SK-N-SH (cell line): ENCODE measurements at regions not wholly inside any gene's neighbourhood (a gene's known extent, or its start where the extent isn't known, plus 50 kb on each side); places are given as distances from the start of the nearest gene placed in this dataset.

ENCODE experiments used
- CTCF ChIA-PET: fragments of 300-600, 350-600 bp; formaldehyde crosslinking; extraction: SDS; loops from one replicate; lab custom pipeline; 2021; lab: Yijun Ruan, JAX
- POLR2A ChIA-PET: fragments of 350-600 bp; sonication (Branson Sonifier 250); formaldehyde crosslinking; extraction: SDS; loops from one replicate; lab custom pipeline; 2020; ENCODE audit warnings: antibody characterized with exemption, inconsistent platforms; lab: Yijun Ruan, JAX
- DNase-seq: peaks from one replicate; pipeline ENCODE4 v3.0.0; 2012
- H2AFZ ChIP-seq: fragments of 200-600 bp; sonication (generic); 2 replicates; pipeline ENCODE4 v1.8.1; 2016; ENCODE audit warnings: antibody characterized with exemption, mild to moderate bottlenecking, low read depth
- H3F3A ChIP-seq: fragments of 200-600 bp; sonication (generic); replicated peaks from 2 replicates; pipeline ENCODE3; 2016; ENCODE audit warnings: antibody characterized with exemption, mild to moderate bottlenecking; ENCODE audit not compliant: insufficient read depth
- H3K27ac ChIP-seq, 2 experiments: fragments of 200-500 bp in 1 of 2; fragments of 200-600 bp in 1 of 2; sonication (Bioruptor generic) in 1 of 2; sonication (generic), shearing (Covaris generic) in 1 of 2; 2 replicates each; pipeline versions ENCODE4 v1.5.1 to v1.6.1; 2014 to 2016; ENCODE audit warnings: low read depth in 2 of 2, inconsistent platforms in 1 of 2, low read length in 1 of 2, mild to moderate bottlenecking in 1 of 2, mixed read lengths in 1 of 2
- H3K27me3 ChIP-seq: fragments of 200-600 bp; sonication (generic), shearing (Covaris generic); 2 replicates; pipeline ENCODE4 v1.6.1; 2016; ENCODE audit warnings: mixed run types; ENCODE audit not compliant: insufficient read depth
- H3K36me3 ChIP-seq, 2 experiments: fragments of 200-500 bp in 1 of 2; fragments of 200-600 bp in 1 of 2; sonication (Bioruptor generic) in 1 of 2; sonication (generic) in 1 of 2; replicated peaks in 1 of 2; 2 replicates each; pipeline versions ENCODE3 to v1.5.1; 2014 to 2016; ENCODE audit warnings: low read length in 1 of 2, mild to moderate bottlenecking in 1 of 2; ENCODE audit not compliant: insufficient read depth in 2 of 2, control insufficient read depth in 1 of 2
- H3K4me1 ChIP-seq, 2 experiments: fragments of 200-500 bp in 1 of 2; fragments of 200-600 bp in 1 of 2; sonication (Bioruptor generic) in 1 of 2; sonication (generic), shearing (Covaris generic) in 1 of 2; 2 replicates each; pipeline versions ENCODE4 v1.5.1 to v1.6.1; 2014 to 2016; ENCODE audit warnings: low read depth in 1 of 2, low read length in 1 of 2, mixed run types in 1 of 2; ENCODE audit not compliant: insufficient read depth in 2 of 2, control insufficient read depth in 1 of 2
- H3K4me2 ChIP-seq: fragments of 200-600 bp; sonication (generic), shearing (Covaris generic); 2 replicates; pipeline ENCODE4 v1.6.1; 2017; ENCODE audit warnings: mixed run types
- H3K4me3 ChIP-seq, 2 experiments: fragments of 200-500 bp in 1 of 2; fragments of 200-600 bp in 1 of 2; sonication (Bioruptor generic) in 1 of 2; sonication (generic), shearing (Covaris generic) in 1 of 2; 2 replicates each; pipeline versions ENCODE4 v1.5.1 to v1.8.1; 2014 to 2016; ENCODE audit warnings: low read depth in 2 of 2, inconsistent platforms in 1 of 2, low read length in 1 of 2, mild to moderate bottlenecking in 1 of 2, mixed read lengths in 1 of 2, moderate library complexity in 1 of 2
- H3K79me2 ChIP-seq: fragments of 200-600 bp; sonication (generic); 2 replicates; pipeline ENCODE4 v1.8.1; 2017; ENCODE audit warnings: mild to moderate bottlenecking; ENCODE audit not compliant: insufficient read depth
- H3K9ac ChIP-seq: fragments of 200-600 bp; sonication (generic); 2 replicates; pipeline ENCODE4 v1.6.1; 2017; ENCODE audit warnings: mixed run types
- H3K9me2 ChIP-seq: fragments of 200-600 bp; sonication (generic); 2 replicates; pipeline ENCODE4 v1.6.1; 2017; ENCODE audit warnings: mixed run types
- H3K9me3 ChIP-seq: fragments of 200-600 bp; sonication (generic); 2 replicates; pipeline ENCODE4 v1.6.1; 2017; ENCODE audit warnings: mixed run types, mild to moderate bottlenecking, moderate library complexity
- H4K20me1 ChIP-seq: fragments of 200-600 bp; sonication (generic); 2 replicates; pipeline ENCODE4 v1.6.1; 2017; ENCODE audit warnings: mild to moderate bottlenecking, mixed run types; ENCODE audit not compliant: insufficient read depth
- EP300 ChIP-seq, 2 experiments: IDR thresholded peaks; 2 replicates each; pipeline versions ENCODE4 v1.4.0 to v1.6.1; 2012; ENCODE audit warnings: borderline replicate concordance in 1 of 2, low read depth in 1 of 2, low read length in 1 of 2
- EZH2phosphoT487 ChIP-seq: fragments of 200-600 bp; sonication (generic); IDR thresholded peaks from 2 replicates; pipeline ENCODE4 v1.6.1; 2017; ENCODE audit warnings: low read depth, mixed run types, mild to moderate bottlenecking, antibody characterized with exemption, moderate library complexity, borderline replicate concordance
- FOXJ3 ChIP-seq: sonication (generic); formaldehyde crosslinking; IDR thresholded peaks from 2 replicates; pipeline ENCODE4 v1.5.1; 2020; ENCODE audit warnings: mild to moderate bottlenecking, missing genetic modification reagents
- GABPA ChIP-seq: IDR thresholded peaks from 2 replicates; pipeline ENCODE4 v1.4.0; 2012; ENCODE audit warnings: low read depth, mild to moderate bottlenecking
- IRF3 ChIP-seq: fragments of 150-350 bp; IDR thresholded peaks from 2 replicates; pipeline ENCODE4 v1.6.1; 2016; ENCODE audit warnings: mild to moderate bottlenecking, low read depth, low read length
- MEF2A ChIP-seq: IDR thresholded peaks from 2 replicates; pipeline ENCODE4 v1.4.0; 2012; ENCODE audit warnings: low read depth, borderline replicate concordance
- MXI1 ChIP-seq: IDR thresholded peaks from 2 replicates; pipeline ENCODE4 v1.6.1; 2012; ENCODE audit warnings: mild to moderate bottlenecking, low read depth, low read length, improper control_type of control experiment
- NFIC ChIP-seq: IDR thresholded peaks from 2 replicates; pipeline ENCODE4 v1.4.0; 2012; ENCODE audit warnings: borderline replicate concordance
- RCOR1 ChIP-seq: fragments of 150-350 bp; IDR thresholded peaks from 2 replicates; pipeline ENCODE4 v1.6.1; 2017; ENCODE audit warnings: antibody characterized with exemption, low read length
- SIN3A ChIP-seq: IDR thresholded peaks from 2 replicates; pipeline ENCODE4 v1.6.1; 2012; ENCODE audit warnings: low read depth, mild to moderate bottlenecking, low read length, moderate library complexity, borderline replicate concordance
- TCF12 ChIP-seq: IDR thresholded peaks from 2 replicates; pipeline ENCODE4 v1.4.0; 2012
- WGBS: methylation state at CpG from one replicate; pipeline ENCODE4 v1.1.6; 2017; ENCODE audit warnings: low lambda C conversion rate; 5-methylcytosine and 5-hydroxymethylcytosine counted together
- TF ChIP-seq, protein P1 (sequence below): IDR thresholded peaks from 2 replicates; pipeline ENCODE4 v1.4.0; 2012; ENCODE audit warnings: low read depth, borderline replicate concordance
- TF ChIP-seq, protein P2 (sequence below): fragments of 200-600 bp; sonication (generic); IDR thresholded peaks from 2 replicates; pipeline ENCODE4 v1.6.1; 2017; ENCODE audit warnings: antibody characterized with exemption, mild to moderate bottlenecking, moderate library complexity

DNA sequence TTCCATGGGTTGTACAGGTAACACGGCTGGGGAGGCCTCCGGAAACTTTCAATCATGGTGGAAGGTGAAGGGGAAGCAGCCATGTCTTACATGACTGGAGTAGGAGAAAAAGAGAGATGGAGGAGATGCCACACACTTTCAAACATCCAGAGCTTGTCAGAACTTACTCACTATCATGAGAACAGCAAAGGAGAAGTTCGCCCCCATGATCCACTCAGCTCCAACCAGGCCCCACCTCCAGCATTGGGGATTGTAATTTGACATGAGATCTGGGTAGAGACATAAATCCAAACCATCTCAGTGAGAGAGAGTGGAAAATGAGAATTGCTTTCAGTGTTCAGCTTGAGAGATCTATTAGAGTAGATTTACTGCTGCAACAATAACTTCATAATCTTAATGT, 210.9 kb downstream of the NDFIP2 start:
- Histone ChIP-seq H3K79me2 (no peaks in the 10 kb centered on the region), H4K20me1 (no peaks in the 10 kb centered on the region), H3K9me2 (no peaks in the 10 kb centered on the region), H3K4me2 (no peak overlapping the region), H3K27me3 (no peaks in the 10 kb centered on the region), H3K27ac (no peak overlapping the region), H3K9ac (no peak overlapping the region), H3K4me3 (no peak overlapping the region), H3K36me3 (no peaks in the 10 kb centered on the region), H2AFZ (no peak overlapping the region), H3K4me1 (no peaks in the 10 kb centered on the region), H3F3A (no peaks in the 10 kb centered on the region), H3K9me3 (no peaks in the 10 kb centered on the region)
- no peak for TF ChIP-seq EP300 (IDR thresholded peaks at IDR 0.05; ENCODE audit: borderline replicate concordance in 1 of 2, low read depth in 1 of 2, low read length in 1 of 2)
- no peak for TF ChIP-seq SIN3A
- no peak for TF ChIP-seq FOXJ3 (CRISPR knock-in tag)
- TF ChIP-seq, protein P1, sequence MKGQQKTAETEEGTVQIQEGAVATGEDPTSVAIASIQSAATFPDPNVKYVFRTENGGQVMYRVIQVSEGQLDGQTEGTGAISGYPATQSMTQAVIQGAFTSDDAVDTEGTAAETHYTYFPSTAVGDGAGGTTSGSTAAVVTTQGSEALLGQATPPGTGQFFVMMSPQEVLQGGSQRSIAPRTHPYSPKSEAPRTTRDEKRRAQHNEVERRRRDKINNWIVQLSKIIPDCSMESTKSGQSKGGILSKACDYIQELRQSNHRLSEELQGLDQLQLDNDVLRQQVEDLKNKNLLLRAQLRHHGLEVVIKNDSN: no peak
- no peak for TF ChIP-seq RCOR1
- TF ChIP-seq MEF2A: no peak
- no peak for TF ChIP-seq EZH2phosphoT487
- TF ChIP-seq GABPA: no peak
- no peak for TF ChIP-seq IRF3
- no peak for TF ChIP-seq MXI1
- TF ChIP-seq TCF12: no peak
- no peak for TF ChIP-seq NFIC
- ChIA-PET POLR2A (no interaction called here), CTCF (interaction anchor here (0.6 kb wide), 1 partner anchor 648 kb away, joined by 3 read pairs; no protein-coding TSS in a partner anchor)
- 87% methylated on average over 3 of the region's 3 CpGs for WGBS
- no peak for DNase-seq

GRCh38 chr13:79688741-79689140, 207.8 kb downstream of the NDFIP2 start:
- 93% methylated on average over 5 of the region's 5 CpGs for whole genome bisulfite sequencing

More at GRCh38 chr13:79688741-79689140, 207.8 kb downstream of the NDFIP2 start:
- CTCF ChIA-PET: no interaction called here
- H3F3A ChIP-seq: no peaks in the 10 kb centered on the region
- no peaks in the 10 kb centered on the region for H3K27me3 ChIP-seq
- POLR2A ChIA-PET: no interaction called here
- DNase-seq: no peak
- H3K27ac ChIP-seq: no peak overlapping the region
- H3K9me2 ChIP-seq: no peaks in the 10 kb centered on the region
- no peaks in the 10 kb centered on the region for H3K79me2 ChIP-seq
- no peak overlapping the region for H3K9ac ChIP-seq
- H3K4me3 ChIP-seq: no peak overlapping the region
- no peak overlapping the region for H3K4me2 ChIP-seq
- no peaks in the 10 kb centered on the region for H3K36me3 ChIP-seq
- no peak overlapping the region for H2AFZ ChIP-seq
- peaks cover 0 to 3% of the 10 kb centered on the region in 2 experiments; a peak in 2 of 4 replicates for H3K4me1 ChIP-seq
- H4K20me1 ChIP-seq: no peaks in the 10 kb centered on the region
- no peaks in the 10 kb centered on the region for H3K9me3 ChIP-seq
- TF ChIP-seq, protein P2, sequence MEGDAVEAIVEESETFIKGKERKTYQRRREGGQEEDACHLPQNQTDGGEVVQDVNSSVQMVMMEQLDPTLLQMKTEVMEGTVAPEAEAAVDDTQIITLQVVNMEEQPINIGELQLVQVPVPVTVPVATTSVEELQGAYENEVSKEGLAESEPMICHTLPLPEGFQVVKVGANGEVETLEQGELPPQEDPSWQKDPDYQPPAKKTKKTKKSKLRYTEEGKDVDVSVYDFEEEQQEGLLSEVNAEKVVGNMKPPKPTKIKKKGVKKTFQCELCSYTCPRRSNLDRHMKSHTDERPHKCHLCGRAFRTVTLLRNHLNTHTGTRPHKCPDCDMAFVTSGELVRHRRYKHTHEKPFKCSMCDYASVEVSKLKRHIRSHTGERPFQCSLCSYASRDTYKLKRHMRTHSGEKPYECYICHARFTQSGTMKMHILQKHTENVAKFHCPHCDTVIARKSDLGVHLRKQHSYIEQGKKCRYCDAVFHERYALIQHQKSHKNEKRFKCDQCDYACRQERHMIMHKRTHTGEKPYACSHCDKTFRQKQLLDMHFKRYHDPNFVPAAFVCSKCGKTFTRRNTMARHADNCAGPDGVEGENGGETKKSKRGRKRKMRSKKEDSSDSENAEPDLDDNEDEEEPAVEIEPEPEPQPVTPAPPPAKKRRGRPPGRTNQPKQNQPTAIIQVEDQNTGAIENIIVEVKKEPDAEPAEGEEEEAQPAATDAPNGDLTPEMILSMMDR: no peak
- TF ChIP-seq, all 33 proteins: peak for 0
